SK-N-SH (cell line): ENCODE measurements at regions not wholly inside any gene's neighbourhood (a gene's known extent, or its start where the extent isn't known, plus 50 kb on each side); places are given as distances from the start of the nearest gene placed in this dataset.

ENCODE experiments used
- CTCF ChIA-PET: fragments of 300-600, 350-600 bp; formaldehyde crosslinking; extraction: SDS; loops from one replicate; lab custom pipeline; 2021; lab: Yijun Ruan, JAX
- POLR2A ChIA-PET: fragments of 350-600 bp; sonication (Branson Sonifier 250); formaldehyde crosslinking; extraction: SDS; loops from one replicate; lab custom pipeline; 2020; ENCODE audit warnings: antibody characterized with exemption, inconsistent platforms; lab: Yijun Ruan, JAX
- DNase-seq: peaks from one replicate; pipeline ENCODE4 v3.0.0; 2012
- H2AFZ ChIP-seq: fragments of 200-600 bp; sonication (generic); 2 replicates; pipeline ENCODE4 v1.8.1; 2016; ENCODE audit warnings: antibody characterized with exemption, mild to moderate bottlenecking, low read depth
- H3F3A ChIP-seq: fragments of 200-600 bp; sonication (generic); replicated peaks from 2 replicates; pipeline ENCODE3; 2016; ENCODE audit warnings: antibody characterized with exemption, mild to moderate bottlenecking; ENCODE audit not compliant: insufficient read depth
- H3K27ac ChIP-seq, 2 experiments: fragments of 200-500 bp in 1 of 2; fragments of 200-600 bp in 1 of 2; sonication (Bioruptor generic) in 1 of 2; sonication (generic), shearing (Covaris generic) in 1 of 2; 2 replicates each; pipeline versions ENCODE4 v1.5.1 to v1.6.1; 2014 to 2016; ENCODE audit warnings: low read depth in 2 of 2, inconsistent platforms in 1 of 2, low read length in 1 of 2, mild to moderate bottlenecking in 1 of 2, mixed read lengths in 1 of 2
- H3K27me3 ChIP-seq: fragments of 200-600 bp; sonication (generic), shearing (Covaris generic); 2 replicates; pipeline ENCODE4 v1.6.1; 2016; ENCODE audit warnings: mixed run types; ENCODE audit not compliant: insufficient read depth
- H3K36me3 ChIP-seq, 2 experiments: fragments of 200-500 bp in 1 of 2; fragments of 200-600 bp in 1 of 2; sonication (Bioruptor generic) in 1 of 2; sonication (generic) in 1 of 2; replicated peaks in 1 of 2; 2 replicates each; pipeline versions ENCODE3 to v1.5.1; 2014 to 2016; ENCODE audit warnings: low read length in 1 of 2, mild to moderate bottlenecking in 1 of 2; ENCODE audit not compliant: insufficient read depth in 2 of 2, control insufficient read depth in 1 of 2
- H3K4me1 ChIP-seq, 2 experiments: fragments of 200-500 bp in 1 of 2; fragments of 200-600 bp in 1 of 2; sonication (Bioruptor generic) in 1 of 2; sonication (generic), shearing (Covaris generic) in 1 of 2; 2 replicates each; pipeline versions ENCODE4 v1.5.1 to v1.6.1; 2014 to 2016; ENCODE audit warnings: low read depth in 1 of 2, low read length in 1 of 2, mixed run types in 1 of 2; ENCODE audit not compliant: insufficient read depth in 2 of 2, control insufficient read depth in 1 of 2
- H3K4me2 ChIP-seq: fragments of 200-600 bp; sonication (generic), shearing (Covaris generic); 2 replicates; pipeline ENCODE4 v1.6.1; 2017; ENCODE audit warnings: mixed run types
- H3K4me3 ChIP-seq, 2 experiments: fragments of 200-500 bp in 1 of 2; fragments of 200-600 bp in 1 of 2; sonication (Bioruptor generic) in 1 of 2; sonication (generic), shearing (Covaris generic) in 1 of 2; 2 replicates each; pipeline versions ENCODE4 v1.5.1 to v1.8.1; 2014 to 2016; ENCODE audit warnings: low read depth in 2 of 2, inconsistent platforms in 1 of 2, low read length in 1 of 2, mild to moderate bottlenecking in 1 of 2, mixed read lengths in 1 of 2, moderate library complexity in 1 of 2
- H3K79me2 ChIP-seq: fragments of 200-600 bp; sonication (generic); 2 replicates; pipeline ENCODE4 v1.8.1; 2017; ENCODE audit warnings: mild to moderate bottlenecking; ENCODE audit not compliant: insufficient read depth
- H3K9ac ChIP-seq: fragments of 200-600 bp; sonication (generic); 2 replicates; pipeline ENCODE4 v1.6.1; 2017; ENCODE audit warnings: mixed run types
- H3K9me2 ChIP-seq: fragments of 200-600 bp; sonication (generic); 2 replicates; pipeline ENCODE4 v1.6.1; 2017; ENCODE audit warnings: mixed run types
- H3K9me3 ChIP-seq: fragments of 200-600 bp; sonication (generic); 2 replicates; pipeline ENCODE4 v1.6.1; 2017; ENCODE audit warnings: mixed run types, mild to moderate bottlenecking, moderate library complexity
- H4K20me1 ChIP-seq: fragments of 200-600 bp; sonication (generic); 2 replicates; pipeline ENCODE4 v1.6.1; 2017; ENCODE audit warnings: mild to moderate bottlenecking, mixed run types; ENCODE audit not compliant: insufficient read depth
- ELF1 ChIP-seq: IDR thresholded peaks from 2 replicates; pipeline ENCODE4 v1.4.0; 2012
- EP300 ChIP-seq, 2 experiments: IDR thresholded peaks; 2 replicates each; pipeline versions ENCODE4 v1.4.0 to v1.6.1; 2012; ENCODE audit warnings: borderline replicate concordance in 1 of 2, low read depth in 1 of 2, low read length in 1 of 2
- FOSL2 ChIP-seq: IDR thresholded peaks from 2 replicates; pipeline ENCODE4 v1.4.0; 2012; ENCODE audit warnings: low read depth, mild to moderate bottlenecking, moderate library complexity, borderline replicate concordance
- GABPA ChIP-seq: IDR thresholded peaks from 2 replicates; pipeline ENCODE4 v1.4.0; 2012; ENCODE audit warnings: low read depth, mild to moderate bottlenecking
- GATA2 ChIP-seq: sonication (generic); formaldehyde crosslinking; IDR thresholded peaks from 2 replicates; pipeline ENCODE4 v1.5.0; 2020; ENCODE audit warnings: mild to moderate bottlenecking, missing genetic modification reagents
- JUND ChIP-seq: IDR thresholded peaks from 2 replicates; pipeline ENCODE4 v1.4.0; 2012
- MEF2A ChIP-seq: IDR thresholded peaks from 2 replicates; pipeline ENCODE4 v1.4.0; 2012; ENCODE audit warnings: low read depth, borderline replicate concordance
- RXRA ChIP-seq: IDR thresholded peaks from 2 replicates; pipeline ENCODE4 v1.4.0; 2012; ENCODE audit warnings: low read depth, mild to moderate bottlenecking, borderline replicate concordance
- YY1 ChIP-seq: IDR thresholded peaks from 2 replicates; pipeline ENCODE4 v1.4.0; 2012; ENCODE audit warnings: low read depth, mild to moderate bottlenecking
- WGBS: methylation state at CpG from one replicate; pipeline ENCODE4 v1.1.6; 2017; ENCODE audit warnings: low lambda C conversion rate; 5-methylcytosine and 5-hydroxymethylcytosine counted together
- TF ChIP-seq, protein P1 (sequence below): fragments of 150-350 bp; IDR thresholded peaks from 2 replicates; pipeline ENCODE4 v1.6.1; 2016; ENCODE audit warnings: mild to moderate bottlenecking, low read depth, low read length
- TF ChIP-seq, protein P2 (sequence below): IDR thresholded peaks from 2 replicates; pipeline ENCODE4 v1.6.1; 2012; ENCODE audit warnings: mild to moderate bottlenecking, low read depth, low read length, moderate library complexity

DNA sequence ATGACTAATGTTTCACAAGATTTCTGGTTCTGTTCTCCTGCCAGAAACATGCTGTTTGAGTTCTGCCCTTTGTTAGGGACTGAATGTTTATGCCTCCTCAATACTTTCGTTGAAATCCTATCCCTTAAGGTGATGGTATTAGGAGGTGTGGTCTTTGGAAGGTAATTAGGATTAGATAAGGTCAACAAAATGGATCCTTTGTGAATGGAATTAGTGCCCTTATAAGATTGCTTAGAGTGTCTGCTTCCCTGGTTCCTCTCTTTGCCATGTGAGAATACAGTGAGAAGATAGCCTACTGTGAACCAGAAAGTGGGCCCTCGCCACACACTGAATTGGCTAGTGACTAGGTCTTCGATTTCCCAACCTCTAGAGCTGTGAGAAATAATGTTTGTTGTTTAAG, 621.4 kb upstream of the ALCAM start:
- Histone ChIP-seq H3K36me3 (no peaks in the 10 kb centered on the region), H3K27me3 (no peaks in the 10 kb centered on the region), H2AFZ (no peak overlapping the region), H3K9me2 (no peaks in the 10 kb centered on the region), H3K9ac (no peak overlapping the region), H3K79me2 (no peaks in the 10 kb centered on the region), H3K4me3 (no peak overlapping the region), H3K4me2 (no peak overlapping the region), H4K20me1 (no peaks in the 10 kb centered on the region), H3K9me3 (no peaks in the 10 kb centered on the region), H3F3A (peaks cover 3% of the 10 kb centered on the region), H3K27ac (no peak overlapping the region), H3K4me1 (peaks cover 0 to under 1% of the 10 kb centered on the region in 2 experiments; a peak in 1 of 4 replicates)
- TF ChIP-seq RXRA (no peak), FOSL2 (no peak), JUND (no peak)
- ChIA-PET CTCF (no interaction called here), POLR2A (no interaction called here)
- 57% methylated on average over 3 of the region's 3 CpGs for WGBS
- no peak for DNase-seq

DNA sequence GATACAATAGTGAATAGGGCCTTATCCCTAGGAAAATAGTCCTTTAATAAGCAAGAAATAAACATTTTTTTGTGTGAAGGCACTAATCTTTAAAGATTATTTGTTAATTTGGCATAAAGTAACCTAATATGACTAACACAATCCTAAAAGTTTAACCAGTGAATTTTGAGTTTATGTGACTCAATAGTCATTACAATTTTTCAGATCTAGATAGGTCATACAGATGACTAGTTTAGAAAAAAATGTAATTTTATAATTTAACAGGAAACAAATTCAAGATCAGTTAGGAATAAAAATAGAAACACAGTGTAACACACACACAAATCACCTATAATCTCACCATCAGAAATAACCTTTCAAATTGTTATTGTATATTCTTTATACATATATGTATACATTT, 620.7 kb upstream of the ALCAM start:
- CTCF ChIA-PET: interaction anchor here (0.6 kb wide), 1 partner anchor 327 kb away, joined by 4 read pairs; no protein-coding TSS in a partner anchor
- Histone ChIP-seq H3K9me2 (no peaks in the 10 kb centered on the region), H3F3A (peaks cover 3% of the 10 kb centered on the region), H2AFZ (no peak overlapping the region), H3K9me3 (no peaks in the 10 kb centered on the region), H3K4me1 (peaks cover 0 to 5% of the 10 kb centered on the region in 2 experiments; a peak in 1 of 4 replicates), H3K9ac (no peak overlapping the region), H3K79me2 (no peaks in the 10 kb centered on the region), H3K27ac (no peak overlapping the region), H3K4me3 (no peak overlapping the region), H4K20me1 (no peaks in the 10 kb centered on the region), H3K4me2 (no peak overlapping the region), H3K36me3 (no peaks in the 10 kb centered on the region), H3K27me3 (no peaks in the 10 kb centered on the region)
- POLR2A ChIA-PET: no interaction called here
- DNase-seq: no peak
- TF ChIP-seq GATA2 (CRISPR knock-in tag) (no peak), EP300 (IDR thresholded peaks at IDR 0.05; ENCODE audit: borderline replicate concordance in 1 of 2, low read depth in 1 of 2, low read length in 1 of 2) (no peak), ELF1 (no peak), GABPA (no peak), JUND (no peak), YY1 (no peak), MEF2A (no peak)
- TF ChIP-seq, protein P1, sequence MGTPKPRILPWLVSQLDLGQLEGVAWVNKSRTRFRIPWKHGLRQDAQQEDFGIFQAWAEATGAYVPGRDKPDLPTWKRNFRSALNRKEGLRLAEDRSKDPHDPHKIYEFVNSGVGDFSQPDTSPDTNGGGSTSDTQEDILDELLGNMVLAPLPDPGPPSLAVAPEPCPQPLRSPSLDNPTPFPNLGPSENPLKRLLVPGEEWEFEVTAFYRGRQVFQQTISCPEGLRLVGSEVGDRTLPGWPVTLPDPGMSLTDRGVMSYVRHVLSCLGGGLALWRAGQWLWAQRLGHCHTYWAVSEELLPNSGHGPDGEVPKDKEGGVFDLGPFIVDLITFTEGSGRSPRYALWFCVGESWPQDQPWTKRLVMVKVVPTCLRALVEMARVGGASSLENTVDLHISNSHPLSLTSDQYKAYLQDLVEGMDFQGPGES: no peak
- TF ChIP-seq, protein P2, sequence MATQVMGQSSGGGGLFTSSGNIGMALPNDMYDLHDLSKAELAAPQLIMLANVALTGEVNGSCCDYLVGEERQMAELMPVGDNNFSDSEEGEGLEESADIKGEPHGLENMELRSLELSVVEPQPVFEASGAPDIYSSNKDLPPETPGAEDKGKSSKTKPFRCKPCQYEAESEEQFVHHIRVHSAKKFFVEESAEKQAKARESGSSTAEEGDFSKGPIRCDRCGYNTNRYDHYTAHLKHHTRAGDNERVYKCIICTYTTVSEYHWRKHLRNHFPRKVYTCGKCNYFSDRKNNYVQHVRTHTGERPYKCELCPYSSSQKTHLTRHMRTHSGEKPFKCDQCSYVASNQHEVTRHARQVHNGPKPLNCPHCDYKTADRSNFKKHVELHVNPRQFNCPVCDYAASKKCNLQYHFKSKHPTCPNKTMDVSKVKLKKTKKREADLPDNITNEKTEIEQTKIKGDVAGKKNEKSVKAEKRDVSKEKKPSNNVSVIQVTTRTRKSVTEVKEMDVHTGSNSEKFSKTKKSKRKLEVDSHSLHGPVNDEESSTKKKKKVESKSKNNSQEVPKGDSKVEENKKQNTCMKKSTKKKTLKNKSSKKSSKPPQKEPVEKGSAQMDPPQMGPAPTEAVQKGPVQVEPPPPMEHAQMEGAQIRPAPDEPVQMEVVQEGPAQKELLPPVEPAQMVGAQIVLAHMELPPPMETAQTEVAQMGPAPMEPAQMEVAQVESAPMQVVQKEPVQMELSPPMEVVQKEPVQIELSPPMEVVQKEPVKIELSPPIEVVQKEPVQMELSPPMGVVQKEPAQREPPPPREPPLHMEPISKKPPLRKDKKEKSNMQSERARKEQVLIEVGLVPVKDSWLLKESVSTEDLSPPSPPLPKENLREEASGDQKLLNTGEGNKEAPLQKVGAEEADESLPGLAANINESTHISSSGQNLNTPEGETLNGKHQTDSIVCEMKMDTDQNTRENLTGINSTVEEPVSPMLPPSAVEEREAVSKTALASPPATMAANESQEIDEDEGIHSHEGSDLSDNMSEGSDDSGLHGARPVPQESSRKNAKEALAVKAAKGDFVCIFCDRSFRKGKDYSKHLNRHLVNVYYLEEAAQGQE: no peak
